H9 (cell line): ENCODE measurements at regions not wholly inside any gene's neighbourhood (a gene's known extent, or its start where the extent isn't known, plus 50 kb on each side); places are given as distances from the start of the nearest gene placed in this dataset.

Experiments
- DNase-seq: peaks from one replicate; pipeline ENCODE4 v3.0.0-alpha.2; 2017
- H2AFZ ChIP-seq: one replicate; pipeline ENCODE4 v1.6.1; 2013; ENCODE audit warnings: mild to moderate bottlenecking, low read length, control low read depth, moderate library complexity
- H2AK5ac ChIP-seq: 2 replicates; pipeline ENCODE4 v1.6.1; 2013; ENCODE audit warnings: low read length, control low read depth, mixed read lengths; ENCODE audit not compliant: insufficient read length
- H2BK120ac ChIP-seq: one replicate; pipeline ENCODE4 v1.6.1; 2013; ENCODE audit warnings: low read depth, mild to moderate bottlenecking, low read length, control low read depth, inconsistent platforms; ENCODE audit not compliant: poor library complexity, severe bottlenecking
- H2BK12ac ChIP-seq: 2 replicates; pipeline ENCODE4 v1.6.1; 2013; ENCODE audit warnings: low read length, control low read depth, mixed read lengths, low read depth; ENCODE audit not compliant: insufficient read length
- H2BK15ac ChIP-seq: 2 replicates; pipeline ENCODE4 v1.6.1; 2013; ENCODE audit warnings: low read depth, low read length, control low read depth
- H2BK20ac ChIP-seq: one replicate; pipeline ENCODE4 v1.6.1; 2013; ENCODE audit warnings: low read depth, mild to moderate bottlenecking, low read length, control low read depth, inconsistent platforms; ENCODE audit not compliant: poor library complexity, severe bottlenecking
- H2BK5ac ChIP-seq: 2 replicates; pipeline ENCODE4 v1.6.1; 2013; ENCODE audit warnings: low read length, control low read depth, mixed read lengths; ENCODE audit not compliant: insufficient read length
- H3K14ac ChIP-seq: 2 replicates; pipeline ENCODE4 v1.6.1; 2013; ENCODE audit warnings: low read length, control low read depth; ENCODE audit not compliant: insufficient read depth
- H3K18ac ChIP-seq: 2 replicates; pipeline ENCODE4 v1.6.1; 2013; ENCODE audit warnings: low read depth, mild to moderate bottlenecking, mixed read lengths, low read length, control low read depth; ENCODE audit not compliant: insufficient read length
- H3K23ac ChIP-seq: 2 replicates; pipeline ENCODE4 v1.6.1; 2013; ENCODE audit warnings: low read length, control low read depth, mixed read lengths, low read depth; ENCODE audit not compliant: insufficient read length
- H3K23me2 ChIP-seq: 2 replicates; pipeline ENCODE4 v1.6.1; 2013; ENCODE audit warnings: low read depth, mild to moderate bottlenecking, mixed read lengths, low read length, control low read depth; ENCODE audit not compliant: insufficient read length, poor library complexity, severe bottlenecking
- H3K27ac ChIP-seq: 2 replicates; pipeline ENCODE4 v1.5.1; 2013; ENCODE audit warnings: low read length, control low read depth, mixed read lengths, low read depth; ENCODE audit not compliant: insufficient read length
- H3K27me3 ChIP-seq: 2 replicates; pipeline ENCODE4 v1.6.1; 2013; ENCODE audit warnings: low read length, control low read depth, inconsistent platforms; ENCODE audit not compliant: insufficient read depth
- H3K4ac ChIP-seq: 2 replicates; pipeline ENCODE4 v1.6.1; 2013; ENCODE audit warnings: low read depth, mild to moderate bottlenecking, control low read depth, inconsistent platforms, low read length, moderate library complexity
- H3K4me1 ChIP-seq: 2 replicates; pipeline ENCODE4 v1.6.1; 2013; ENCODE audit warnings: low read length, control low read depth, inconsistent platforms; ENCODE audit not compliant: insufficient read depth
- H3K4me2 ChIP-seq: 2 replicates; pipeline ENCODE4 v1.6.1; 2013; ENCODE audit warnings: low read length, control low read depth, mixed read lengths; ENCODE audit not compliant: insufficient read length, insufficient read depth
- H3K56ac ChIP-seq: 2 replicates; pipeline ENCODE4 v1.6.1; 2013; ENCODE audit warnings: low read depth, mild to moderate bottlenecking, mixed read lengths, low read length, control low read depth; ENCODE audit not compliant: insufficient read length
- H3K79me1 ChIP-seq: 2 replicates; pipeline ENCODE4 v1.6.1; 2013; ENCODE audit warnings: low read depth, mild to moderate bottlenecking, moderate library complexity, low read length, control low read depth, inconsistent platforms; ENCODE audit not compliant: insufficient read depth, poor library complexity, severe bottlenecking
- H3K79me2 ChIP-seq: 2 replicates; pipeline ENCODE4 v1.6.1; 2013; ENCODE audit warnings: low read length, control low read depth, inconsistent platforms; ENCODE audit not compliant: insufficient read depth
- H3K9ac ChIP-seq: 2 replicates; pipeline ENCODE4 v1.6.1; 2013; ENCODE audit warnings: low read length, control low read depth, mixed read lengths; ENCODE audit not compliant: insufficient read length; ENCODE audit errors: extremely low read depth
- H3K9me3 ChIP-seq: one replicate; pipeline ENCODE4 v1.6.1; 2013; ENCODE audit warnings: low read depth, low read length, inconsistent platforms; ENCODE audit not compliant: control insufficient read depth
- H3T11ph ChIP-seq: one replicate; pipeline ENCODE4 v1.6.1; 2013; ENCODE audit warnings: mild to moderate bottlenecking, low read length, control low read depth, inconsistent platforms
- H4K20me1 ChIP-seq: one replicate; pipeline ENCODE4 v1.6.1; 2013; ENCODE audit not compliant: control insufficient read depth, insufficient read length, insufficient read depth
- H4K5ac ChIP-seq: 2 replicates; pipeline ENCODE4 v1.6.1; 2013; ENCODE audit warnings: low read depth, mild to moderate bottlenecking, mixed read lengths, low read length, control low read depth; ENCODE audit not compliant: insufficient read length
- H4K8ac ChIP-seq: replicated peaks from 2 replicates; pipeline ENCODE4 v1.6.1; 2013; ENCODE audit warnings: low read length, control low read depth, mixed read lengths, low read depth; ENCODE audit not compliant: insufficient read length
- H4K91ac ChIP-seq: 2 replicates; pipeline ENCODE4 v1.6.1; 2013; ENCODE audit warnings: low read depth, mild to moderate bottlenecking, moderate library complexity, mixed read lengths, low read length, control low read depth; ENCODE audit not compliant: insufficient read length
- H3K27ac Mint-ChIP-seq, 3 experiments: 2 replicates in 2 of 3; 3 replicates in 1 of 3; pipeline ENCODE4 v1.8.0; 2020 to 2021; ENCODE audit warnings: mixed read lengths in 3 of 3, mild to moderate bottlenecking in 1 of 3, moderate library complexity in 1 of 3
- H3K27me3 Mint-ChIP-seq: 2 replicates; pipeline ENCODE4 v1.8.0; 2021; ENCODE audit warnings: low read depth, mild to moderate bottlenecking, moderate library complexity, mixed read lengths
- H3K36me3 Mint-ChIP-seq, 3 experiments: 2 replicates in 2 of 3; 3 replicates in 1 of 3; pipeline ENCODE4 v1.8.0; 2020 to 2021; ENCODE audit warnings: low read depth in 3 of 3, mixed read lengths in 3 of 3; ENCODE audit not compliant: insufficient read depth in 1 of 3
- H3K4me1 Mint-ChIP-seq, 2 experiments: 2 replicates each; pipeline ENCODE4 v1.8.0; 2020; ENCODE audit warnings: mixed read lengths in 2 of 2
- H3K4me3 Mint-ChIP-seq, 2 experiments: 2 replicates in 1 of 2; 3 replicates in 1 of 2; pipeline ENCODE4 v1.8.0; 2020 to 2021; ENCODE audit warnings: mild to moderate bottlenecking in 2 of 2, mixed read lengths in 2 of 2, moderate library complexity in 1 of 2
- H3K9me3 Mint-ChIP-seq, 2 experiments: 2 replicates in 1 of 2; 3 replicates in 1 of 2; pipeline ENCODE4 v1.8.0; 2020; ENCODE audit warnings: mild to moderate bottlenecking in 2 of 2, mixed read lengths in 2 of 2, moderate library complexity in 1 of 2
- TF ChIP-seq, protein P1 (sequence below): fragments of 200-600 bp; sonication (generic); conservative IDR thresholded peaks from 3 replicates; pipeline ENCODE4 v1.8.0; 2021; ENCODE audit warnings: antibody characterized with exemption, mild to moderate bottlenecking

DNA sequence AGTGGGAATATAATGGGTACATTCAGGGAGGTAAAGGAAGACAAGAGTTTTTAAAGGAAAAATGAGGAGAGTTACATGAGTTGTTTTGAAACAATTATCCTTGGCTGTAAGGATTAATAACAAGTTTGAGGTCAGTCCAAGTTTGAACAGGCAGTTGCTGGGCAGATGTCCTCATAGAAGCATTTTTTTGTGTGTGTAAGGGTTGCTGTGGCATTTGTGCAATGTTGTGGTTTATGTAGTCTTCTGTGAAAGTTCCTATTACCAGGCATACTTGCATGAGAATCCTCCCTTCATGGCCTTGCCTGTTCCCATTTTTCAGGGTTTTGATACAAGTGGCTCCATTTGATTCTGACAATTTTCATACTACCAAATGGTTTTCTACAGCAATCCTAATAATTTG is 400.2 kb downstream of the KCNA4 start:
- H3K4me2 ChIP-seq: no peak overlapping the region
- peaks cover 0 to 2% (median 0%) of the 10 kb centered on the region in 3 experiments; a peak in 1 of 7 replicates for H3K36me3 Mint-ChIP-seq
- H2BK120ac ChIP-seq: no peak overlapping the region
- no peak overlapping the region for H3K23ac ChIP-seq
- H2AK5ac ChIP-seq: no peak overlapping the region
- H3T11ph ChIP-seq: peak overlapping the region; percentile 67
- no peaks in the 10 kb centered on the region for H4K20me1 ChIP-seq
- no peaks in the 10 kb centered on the region for H3K9me3 ChIP-seq
- H3K4ac ChIP-seq: no peak overlapping the region
- H3K18ac ChIP-seq: no peak overlapping the region
- H4K91ac ChIP-seq: no peak overlapping the region
- H4K5ac ChIP-seq: no peak overlapping the region
- H3K27me3 ChIP-seq: no peaks in the 10 kb centered on the region
- no peak overlapping the region for H2BK20ac ChIP-seq
- H3K9ac ChIP-seq: no peak overlapping the region
- H2BK12ac ChIP-seq: no peak overlapping the region
- no peak for DNase-seq
- H2BK5ac ChIP-seq: no peak overlapping the region
- no peaks in the 10 kb centered on the region for H3K23me2 ChIP-seq
- no peak overlapping the region for H2AFZ ChIP-seq
- no peak overlapping the region for H2BK15ac ChIP-seq
- H3K56ac ChIP-seq: no peak overlapping the region
- no peak overlapping the region for H3K4me3 Mint-ChIP-seq
- no peak overlapping the region for H4K8ac ChIP-seq
- H3K4me1 Mint-ChIP-seq: peaks cover 0 to 3% of the 10 kb centered on the region in 2 experiments; a peak in 2 of 4 replicates
- no peak overlapping the region for H3K14ac ChIP-seq
- H3K9me3 Mint-ChIP-seq: no peaks in the 10 kb centered on the region
- no peak overlapping the region for H3K27ac Mint-ChIP-seq
- H3K79me1 ChIP-seq: no peaks in the 10 kb centered on the region
- TF ChIP-seq, protein P1, sequence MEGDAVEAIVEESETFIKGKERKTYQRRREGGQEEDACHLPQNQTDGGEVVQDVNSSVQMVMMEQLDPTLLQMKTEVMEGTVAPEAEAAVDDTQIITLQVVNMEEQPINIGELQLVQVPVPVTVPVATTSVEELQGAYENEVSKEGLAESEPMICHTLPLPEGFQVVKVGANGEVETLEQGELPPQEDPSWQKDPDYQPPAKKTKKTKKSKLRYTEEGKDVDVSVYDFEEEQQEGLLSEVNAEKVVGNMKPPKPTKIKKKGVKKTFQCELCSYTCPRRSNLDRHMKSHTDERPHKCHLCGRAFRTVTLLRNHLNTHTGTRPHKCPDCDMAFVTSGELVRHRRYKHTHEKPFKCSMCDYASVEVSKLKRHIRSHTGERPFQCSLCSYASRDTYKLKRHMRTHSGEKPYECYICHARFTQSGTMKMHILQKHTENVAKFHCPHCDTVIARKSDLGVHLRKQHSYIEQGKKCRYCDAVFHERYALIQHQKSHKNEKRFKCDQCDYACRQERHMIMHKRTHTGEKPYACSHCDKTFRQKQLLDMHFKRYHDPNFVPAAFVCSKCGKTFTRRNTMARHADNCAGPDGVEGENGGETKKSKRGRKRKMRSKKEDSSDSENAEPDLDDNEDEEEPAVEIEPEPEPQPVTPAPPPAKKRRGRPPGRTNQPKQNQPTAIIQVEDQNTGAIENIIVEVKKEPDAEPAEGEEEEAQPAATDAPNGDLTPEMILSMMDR: no peak
- H3K79me2 ChIP-seq: no peaks in the 10 kb centered on the region
- H3K4me1 ChIP-seq: no peaks in the 10 kb centered on the region; the same call in 1 of the 2 replicates
- no peaks in the 10 kb centered on the region for H3K27me3 Mint-ChIP-seq
- no peak overlapping the region for H3K27ac ChIP-seq
